ELR (cell line): ENCODE measurements at regions not wholly inside any gene's neighbourhood (a gene's known extent, or its start where the extent isn't known, plus 50 kb on each side); places are given as distances from the start of the nearest gene placed in this dataset.
"Not testable (repeated sequence)": the region's sequence is repeated elsewhere in the genome, so short reads cannot be mapped to it uniquely, and the experiment has no call there.

Experiments
- DNase-seq: peaks from one replicate; pipeline ENCODE4 v3.0.0-alpha.2; 2015; ENCODE audit warnings: low read depth

- no peak for DNase-seq
These were observed 51.6 kb upstream of the LYRM9 start for GRCh38 chr17:27944546-27945332.

GRCh38 chr17:27945333-27945616 is 52.1 kb upstream of the LYRM9 start:
- DNase-seq: no peak

GRCh38 chr17:27945953-27946352 is 52.8 kb upstream of the LYRM9 start:
- DNase-seq: no peak

- DNase-seq: no peak
These were observed 53.3 kb upstream of the LYRM9 start for GRCh38 chr17:27946513-27946912.

GRCh38 chr17:27947005-27947406 is 53.8 kb upstream of the LYRM9 start:
- no peak for DNase-seq

GRCh38 chr17:27949304-27949703 is 56.1 kb upstream of the LYRM9 start:
- DNase-seq: no peak

GRCh38 chr17:27950225-27950624 is 57.1 kb upstream of the LYRM9 start:
- DNase-seq: not testable (repeated sequence)

GRCh38 chr17:27950995-27951394 is 57.8 kb upstream of the LYRM9 start:
- DNase-seq: no peak

GRCh38 chr17:27951872-27952271 is 58.7 kb upstream of the LYRM9 start:
- no peak for DNase-seq

GRCh38 chr17:27952366-27952765 is 59.2 kb upstream of the LYRM9 start:
- DNase-seq: no peak

GRCh38 chr17:27954548-27955495 is 61.7 kb upstream of the LYRM9 start:
- no peak for DNase-seq

GRCh38 chr17:27956601-27957445 is 63.7 kb upstream of the LYRM9 start:
- DNase-seq: no peak

- not testable (repeated sequence) for DNase-seq
These were observed 64.3 kb upstream of the LYRM9 start for GRCh38 chr17:27957446-27957793.

- no peak for DNase-seq
These were observed 65.7 kb upstream of the LYRM9 start for GRCh38 chr17:27958708-27959381.

GRCh38 chr17:27959382-27959709 is 66.2 kb upstream of the LYRM9 start:
- DNase-seq: no peak

GRCh38 chr17:27960183-27960849 is 67.2 kb upstream of the LYRM9 start:
- DNase-seq: no peak

- not testable (repeated sequence) for DNase-seq
These were observed 69.4 kb upstream of the LYRM9 start for GRCh38 chr17:27962581-27962980.

GRCh38 chr17:27965224-27965623 is 72.1 kb upstream of the LYRM9 start:
- DNase-seq: no peak

GRCh38 chr17:27968206-27968732 is 74.2 kb upstream of the NLK start:
- no peak for DNase-seq

GRCh38 chr17:27970587-27970986 is 71.9 kb upstream of the NLK start:
- DNase-seq: no peak
